Epithelial cell of prostate (primary cell): ENCODE measurements at regions not wholly inside any gene's neighbourhood (a gene's known extent, or its start where the extent isn't known, plus 50 kb on each side); places are given as distances from the start of the nearest gene placed in this dataset.
A peak's percentile ranks its signal among the peaks of the same experiment; 100 is the strongest.
"Not testable (repeated sequence)": the region's sequence is repeated elsewhere in the genome, so short reads cannot be mapped to it uniquely, and the experiment has no call there.

Experiments used
- DNase-seq: peaks from one replicate; pipeline ENCODE4 v3.0.0-alpha.2; 2011; ENCODE audit warnings: low read depth, low spot score
- H3K27ac ChIP-seq: fragments of 450-650 bp; 2 replicates; pipeline ENCODE4 v1.5.1; 2017; ENCODE audit warnings: mild to moderate bottlenecking

DNA sequence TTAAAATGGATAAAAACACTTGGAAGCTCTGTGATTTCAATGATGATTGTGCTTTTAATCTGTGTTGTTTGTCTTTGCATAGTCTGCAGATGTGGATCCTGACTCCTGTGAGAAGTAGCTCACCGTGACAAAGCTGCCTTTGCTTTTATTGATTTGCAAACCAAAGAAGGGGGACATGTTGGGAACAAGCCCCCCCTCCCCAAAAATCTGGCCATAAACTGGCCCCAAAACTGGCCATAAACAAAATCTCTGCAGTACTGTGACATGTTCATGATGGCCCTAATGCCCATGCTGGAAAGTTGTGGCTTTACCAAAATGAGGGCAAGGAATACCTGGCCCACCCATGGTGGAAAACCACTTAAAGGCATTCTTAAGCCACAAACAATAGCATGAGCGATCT lies 202.4 kb downstream of the YTHDC2 start:
- not testable (repeated sequence) for H3K27ac ChIP-seq, DNase-seq

DNA sequence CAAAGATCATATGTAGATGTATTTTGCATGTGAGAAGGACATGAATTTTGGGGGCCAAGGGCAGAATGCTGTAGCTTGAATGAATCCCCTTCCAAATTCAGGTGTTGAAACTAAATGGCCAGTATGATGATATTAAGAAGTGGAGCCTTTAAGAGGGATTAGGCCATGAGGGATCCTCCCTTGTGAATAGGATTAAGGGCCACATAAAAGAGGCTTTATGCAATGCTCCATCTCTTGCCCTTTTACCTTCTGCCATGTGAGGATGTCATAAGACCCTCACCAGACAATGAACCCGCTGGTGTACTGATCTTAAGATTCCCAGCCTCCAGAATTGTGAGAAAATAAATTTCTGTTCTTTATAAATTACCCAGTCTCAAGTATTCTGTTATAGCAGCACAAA lies 206.1 kb downstream of the YTHDC2 start:
- H3K27ac ChIP-seq: no peak overlapping the region
- DNase-seq: no peak

- DNase-seq: no peak
Measured at GRCh38 chr5:113721171-113721570, 207.7 kb downstream of the YTHDC2 start.

GRCh38 chr5:113723021-113723420 lies 209.5 kb downstream of the YTHDC2 start:
- DNase-seq: no peak
- H3K27ac ChIP-seq: no peak overlapping the region

More at GRCh38 chr5:113721171-113721570, 207.7 kb downstream of the YTHDC2 start:
- H3K27ac ChIP-seq: no peak overlapping the region

DNA sequence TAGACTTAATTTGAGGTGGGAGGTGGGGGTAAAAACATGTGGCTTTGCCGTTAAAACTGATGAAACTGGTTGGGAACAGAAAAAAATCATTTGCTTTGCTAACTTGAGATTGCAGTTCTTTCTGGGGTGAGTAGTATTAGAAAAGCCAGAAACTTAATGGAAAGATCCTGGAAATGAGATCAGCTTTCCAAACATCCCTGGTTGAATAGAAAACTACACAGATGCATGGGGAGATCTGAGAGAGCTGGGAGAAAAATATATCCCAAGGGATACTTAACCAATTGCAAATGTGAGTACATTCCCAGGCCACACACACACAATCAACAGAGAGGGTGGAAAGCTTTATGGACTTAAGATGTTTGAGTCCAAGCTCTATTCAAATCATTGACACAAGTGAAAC lies 222.3 kb downstream of the YTHDC2 start:
- DNase-seq: no peak
- H3K27ac ChIP-seq: no peak overlapping the region

GRCh38 chr5:113742176-113742575 lies 228.7 kb downstream of the YTHDC2 start:
- no peak overlapping the region for H3K27ac ChIP-seq
- DNase-seq: no peak

GRCh38 chr5:113742639-113743038 lies 229.1 kb downstream of the YTHDC2 start:
- H3K27ac ChIP-seq: no peak overlapping the region

DNA sequence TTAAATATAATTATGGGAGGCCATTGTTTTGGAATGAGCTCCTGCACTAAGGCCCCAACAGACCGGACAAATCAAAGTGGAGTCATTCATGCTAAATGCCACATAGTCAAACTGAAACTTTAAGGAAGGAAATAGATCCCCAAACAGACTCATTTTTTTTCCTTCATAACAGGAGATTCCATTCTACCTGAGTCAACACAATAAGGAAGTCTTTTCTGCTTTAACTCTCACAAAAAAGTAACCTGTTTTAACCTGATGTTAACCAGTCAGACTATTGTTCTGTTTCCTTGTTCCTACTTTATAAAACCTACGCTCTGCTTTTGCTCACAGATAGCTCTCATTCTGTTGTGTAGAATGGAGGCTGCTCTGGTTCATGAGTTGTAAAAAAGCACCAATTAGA lies 234.9 kb downstream of the YTHDC2 start:
- peak overlapping the region; percentile 56 for H3K27ac ChIP-seq
- DNase-seq: peak; percentile 1

More at GRCh38 chr5:113742639-113743038, 229.1 kb downstream of the YTHDC2 start:
- no peak for DNase-seq

GRCh38 chr5:113749334-113749733 lies 235.8 kb downstream of the YTHDC2 start:
- H3K27ac ChIP-seq: peak overlapping the region; percentile 56
- peak; percentile 1 for DNase-seq

GRCh38 chr5:113753182-113753581 lies 239.7 kb downstream of the YTHDC2 start:
- H3K27ac ChIP-seq, DNase-seq: not testable (repeated sequence)

DNA sequence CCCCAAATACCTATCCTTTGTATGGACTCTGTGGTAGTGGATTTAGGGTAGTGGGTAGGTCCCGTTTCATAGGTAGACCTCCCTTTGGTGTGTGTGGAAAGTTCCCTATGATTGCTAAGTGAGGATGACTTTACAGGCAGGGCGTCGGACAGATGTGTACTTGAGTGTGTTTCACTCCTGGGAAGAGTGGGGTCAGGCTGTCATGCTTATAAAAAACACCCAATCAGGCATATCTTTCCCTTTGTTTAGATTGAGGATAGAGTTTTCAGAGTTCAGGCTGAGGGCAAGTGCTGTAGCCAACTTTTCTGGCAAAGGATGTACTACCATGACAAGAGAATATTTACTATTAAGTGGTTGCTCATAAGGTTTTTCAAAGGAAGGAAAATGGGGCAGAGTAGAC lies 242.0 kb downstream of the YTHDC2 start:
- no peak for DNase-seq

GRCh38 chr5:113757508-113757907 lies 244.0 kb downstream of the YTHDC2 start:
- no peak overlapping the region for H3K27ac ChIP-seq
- DNase-seq: no peak

More for the DNA sequence above, 242.0 kb downstream of the YTHDC2 start:
- H3K27ac ChIP-seq: no peak overlapping the region

DNA sequence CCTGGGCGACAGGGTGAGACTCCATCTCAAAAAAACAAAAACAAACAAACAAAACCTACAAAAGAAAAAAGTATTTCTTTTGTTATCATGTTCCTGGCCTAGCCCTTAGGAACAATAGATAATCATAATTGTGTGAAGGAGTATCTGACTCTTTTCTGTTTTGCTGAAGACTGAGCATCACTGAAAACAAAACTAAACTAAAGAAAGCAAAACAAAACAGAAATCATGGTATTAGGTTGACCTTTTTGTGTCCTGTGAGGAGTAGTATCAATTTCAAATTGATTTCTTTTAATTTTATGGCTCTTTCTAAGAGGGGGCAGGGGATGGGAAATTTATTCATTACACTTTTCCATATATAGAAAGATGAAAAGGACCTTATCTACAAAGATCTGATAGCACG lies 246.0 kb downstream of the YTHDC2 start:
- DNase-seq: no peak

DNA sequence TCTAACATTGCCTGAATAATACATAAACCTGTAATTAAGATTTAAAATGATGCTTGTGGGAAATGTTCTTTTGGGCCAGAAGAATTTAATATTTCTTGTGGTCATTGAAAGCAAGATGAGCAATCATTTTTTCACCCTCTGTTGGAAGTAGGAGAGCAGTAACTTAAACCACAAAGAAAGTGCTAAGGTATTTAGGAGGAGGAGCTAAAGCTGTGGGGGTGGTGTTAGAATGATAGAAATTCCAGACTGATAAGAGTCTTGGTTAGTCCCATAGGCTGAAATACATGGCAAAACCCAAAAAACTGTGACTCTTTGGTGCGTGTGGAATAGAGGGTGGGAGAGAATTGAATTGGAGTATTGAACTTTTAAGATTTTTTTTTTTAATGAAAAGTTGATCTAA lies 247.0 kb downstream of the YTHDC2 start:
- no peak overlapping the region for H3K27ac ChIP-seq
- DNase-seq: no peak

More for the DNA sequence above, 246.0 kb downstream of the YTHDC2 start:
- no peak overlapping the region for H3K27ac ChIP-seq

DNA sequence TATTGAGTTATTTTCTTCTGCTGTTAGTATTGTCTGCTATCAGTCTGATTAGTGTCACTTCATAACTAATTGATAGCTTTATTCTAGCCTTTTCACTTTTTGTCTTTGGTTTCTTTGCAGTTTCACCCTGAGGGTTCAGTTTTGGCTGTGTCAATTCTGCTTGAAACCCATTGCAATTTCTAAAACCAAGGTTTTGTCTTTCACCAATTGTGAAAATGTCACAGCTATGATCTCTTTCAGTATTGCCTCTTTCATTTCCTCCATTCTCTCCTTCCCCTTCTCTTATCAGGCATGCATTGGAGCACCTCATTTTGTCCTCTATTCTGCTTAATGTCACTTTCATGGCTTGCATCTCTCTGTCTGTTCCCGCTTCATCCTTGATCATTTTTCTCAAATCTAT lies 248.1 kb downstream of the YTHDC2 start:
- no peak overlapping the region for H3K27ac ChIP-seq
- DNase-seq: no peak

DNA sequence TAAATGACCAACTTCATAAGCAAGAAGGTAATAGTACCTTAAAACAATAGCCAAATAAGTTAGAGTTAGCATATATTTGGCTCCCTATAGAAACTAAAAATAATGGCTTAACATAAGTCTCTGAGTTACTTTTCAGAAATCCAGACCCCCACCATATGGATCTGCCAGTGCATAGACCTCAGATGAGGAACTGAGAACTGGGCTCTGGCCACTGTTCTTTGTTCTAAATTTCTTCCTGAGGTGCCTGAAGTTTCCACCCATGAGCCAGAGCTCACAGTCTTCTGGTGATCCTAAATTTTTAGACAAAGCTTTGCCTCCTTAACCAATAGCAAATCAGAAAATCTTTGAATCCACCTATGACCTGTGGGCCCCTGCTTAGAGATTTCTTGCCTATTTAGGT lies 250.9 kb downstream of the YTHDC2 start:
- no peak overlapping the region for H3K27ac ChIP-seq
- no peak for DNase-seq

DNA sequence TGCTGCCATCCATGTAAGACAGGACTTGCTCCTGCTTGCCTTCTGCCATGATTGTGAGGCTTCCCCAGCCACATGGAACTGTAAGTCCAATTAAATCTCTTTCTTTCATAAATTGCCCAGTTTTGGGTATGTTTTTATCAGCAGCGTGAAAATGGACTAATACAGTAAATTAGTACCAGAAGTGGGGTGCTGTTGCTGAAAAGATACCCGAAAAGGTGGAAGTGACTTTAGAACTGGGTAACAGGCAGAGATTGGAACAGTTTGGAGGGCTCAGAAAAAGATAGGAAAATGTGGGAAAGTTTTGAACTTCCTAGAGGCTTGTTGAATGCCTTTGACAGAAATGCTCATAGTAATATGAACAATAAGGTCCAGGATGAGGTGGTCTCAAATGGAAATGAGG lies 253.3 kb downstream of the YTHDC2 start:
- DNase-seq, H3K27ac ChIP-seq: not testable (repeated sequence)

- DNase-seq: no peak
- no peak overlapping the region for H3K27ac ChIP-seq
Measured at GRCh38 chr5:113770648-113771047, 257.2 kb downstream of the YTHDC2 start.

GRCh38 chr5:113771483-113771882 lies 258.0 kb downstream of the YTHDC2 start:
- DNase-seq: no peak

GRCh38 chr5:113776168-113776567 lies 262.7 kb downstream of the YTHDC2 start:
- DNase-seq: no peak
- H3K27ac ChIP-seq: no peak overlapping the region

More at GRCh38 chr5:113771483-113771882, 258.0 kb downstream of the YTHDC2 start:
- no peak overlapping the region for H3K27ac ChIP-seq

DNA sequence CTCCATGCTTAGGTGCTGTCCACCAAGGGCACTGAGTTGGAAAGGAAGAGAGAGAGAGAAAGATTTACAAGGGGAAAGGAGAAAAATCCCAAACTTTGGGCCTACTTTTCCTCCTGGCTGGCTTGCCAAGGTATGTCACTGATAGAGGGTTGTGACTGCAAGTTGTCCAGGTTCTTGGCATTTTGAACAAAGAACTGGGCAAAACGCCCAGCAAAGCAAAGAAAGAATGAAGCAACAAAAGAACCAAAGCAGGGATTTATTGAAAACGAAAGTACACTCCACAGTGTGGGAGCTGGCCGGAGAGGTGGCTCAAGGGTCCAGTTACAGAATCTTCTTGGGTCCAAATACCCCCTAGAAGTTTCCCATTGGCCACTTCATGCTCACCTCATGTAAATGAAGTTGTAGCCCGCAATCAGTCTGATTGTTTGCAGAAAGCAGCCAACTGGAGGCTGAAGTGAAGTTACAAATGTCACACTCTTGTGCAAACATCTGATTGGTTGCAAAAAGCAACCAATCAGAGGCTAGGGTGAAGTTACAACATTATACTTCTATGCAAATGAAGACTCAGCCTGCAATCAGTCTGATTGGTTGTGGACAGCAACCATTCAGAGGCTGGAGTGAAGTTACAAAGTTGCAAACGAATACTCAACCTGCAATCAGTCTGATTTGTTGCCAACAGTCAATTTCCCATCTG lies 263.5 kb downstream of the YTHDC2 start:
- no peak for DNase-seq
- H3K27ac ChIP-seq: no peak overlapping the region

DNA sequence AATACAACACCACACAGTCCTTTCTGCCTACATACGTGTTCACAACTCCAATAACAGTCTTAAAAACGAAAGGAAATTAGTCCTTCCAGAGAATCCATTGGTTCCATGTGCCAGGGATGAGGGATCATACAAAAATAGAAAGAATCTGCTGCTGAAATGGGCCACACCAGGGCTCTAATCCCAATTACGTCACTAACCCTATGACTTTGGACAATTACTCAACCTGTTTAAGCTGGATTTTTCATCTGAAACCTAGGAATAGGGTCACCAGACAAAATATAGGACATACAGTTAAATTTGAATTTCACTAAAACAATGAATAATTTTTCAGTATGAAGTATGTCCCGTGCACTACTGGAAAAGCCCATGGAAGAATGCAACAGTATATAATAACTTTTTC lies 264.7 kb downstream of the YTHDC2 start:
- no peak for DNase-seq
- no peak overlapping the region for H3K27ac ChIP-seq
